Endothelial cell (in vitro differentiated cells): ENCODE measurements at regions not wholly inside any gene's neighbourhood (a gene's known extent, or its start where the extent isn't known, plus 50 kb on each side); places are given as distances from the start of the nearest gene placed in this dataset.

ENCODE experiments used
- DNase-seq: peaks from one replicate; pipeline ENCODE4 v3.0.0; 2021; ENCODE audit warnings: low spot score
- H3K27ac Mint-ChIP-seq: one replicate; pipeline ENCODE4 v1.8.0; 2021; ENCODE audit warnings: mixed read lengths, inconsistent platforms; ENCODE audit not compliant: unreplicated experiment
- H3K27me3 Mint-ChIP-seq: one replicate; pipeline ENCODE4 v1.8.0; 2021; ENCODE audit warnings: mild to moderate bottlenecking, moderate library complexity, mixed read lengths, inconsistent platforms; ENCODE audit not compliant: unreplicated experiment
- H3K36me3 Mint-ChIP-seq: one replicate; pipeline ENCODE4 v1.8.0; 2021; ENCODE audit warnings: mild to moderate bottlenecking, low read depth, mixed read lengths, inconsistent platforms; ENCODE audit not compliant: unreplicated experiment
- H3K4me1 Mint-ChIP-seq: one replicate; pipeline ENCODE4 v1.8.0; 2021; ENCODE audit warnings: mild to moderate bottlenecking, mixed read lengths, inconsistent platforms; ENCODE audit not compliant: unreplicated experiment
- H3K4me3 Mint-ChIP-seq: one replicate; pipeline ENCODE4 v1.8.0; 2021; ENCODE audit warnings: mild to moderate bottlenecking, mixed read lengths, inconsistent platforms; ENCODE audit not compliant: unreplicated experiment
- H3K9me3 Mint-ChIP-seq: one replicate; pipeline ENCODE4 v1.8.0; 2021; ENCODE audit warnings: mixed read lengths, inconsistent platforms; ENCODE audit not compliant: unreplicated experiment
- CTCF ChIP-seq: fragments of 200-600 bp; sonication (generic); IDR thresholded peaks from one replicate; pipeline ENCODE4 v1.5.0; 2021; ENCODE audit warnings: antibody characterized with exemption; ENCODE audit not compliant: unreplicated experiment

- H3K4me3 Mint-ChIP-seq, result no peak overlapping the region
- DNase-seq, result no peak
- H3K9me3 Mint-ChIP-seq, result no peaks in the 10 kb centered on the region
- peaks cover 5% of the 10 kb centered on the region for H3K27me3 Mint-ChIP-seq
- no peaks in the 10 kb centered on the region for H3K36me3 Mint-ChIP-seq
- no peak overlapping the region for H3K27ac Mint-ChIP-seq
- peaks cover 2% of the 10 kb centered on the region for H3K4me1 Mint-ChIP-seq
- no peak for TF ChIP-seq CTCF
Observed at GRCh38 chr2:65504201-65504600, 71.8 kb upstream of the SPRED2 start.

GRCh38 chr2:65503746-65504145 is 71.3 kb upstream of the SPRED2 start:
- Mint-ChIP-seq H3K4me3 (no peak overlapping the region), H3K36me3 (no peaks in the 10 kb centered on the region), H3K27me3 (peaks cover 5% of the 10 kb centered on the region), H3K4me1 (peaks cover 2% of the 10 kb centered on the region), H3K27ac (no peak overlapping the region), H3K9me3 (no peaks in the 10 kb centered on the region)
- TF ChIP-seq CTCF, result no peak
- no peak for DNase-seq

- H3K27ac Mint-ChIP-seq, result no peak overlapping the region
- no peak overlapping the region for H3K4me3 Mint-ChIP-seq
- H3K36me3 Mint-ChIP-seq, result no peaks in the 10 kb centered on the region
- DNase-seq, result no peak
- H3K4me1 Mint-ChIP-seq, result peaks cover 2% of the 10 kb centered on the region
- H3K9me3 Mint-ChIP-seq, result no peaks in the 10 kb centered on the region
- peaks cover 8% of the 10 kb centered on the region for H3K27me3 Mint-ChIP-seq
- TF ChIP-seq CTCF, result no peak
Observed at GRCh38 chr2:65501836-65502235, 69.4 kb upstream of the SPRED2 start.

GRCh38 chr2:65501074-65501473 is 68.7 kb upstream of the SPRED2 start:
- Mint-ChIP-seq H3K9me3 (no peaks in the 10 kb centered on the region), H3K4me1 (peaks cover 2% of the 10 kb centered on the region), H3K36me3 (no peaks in the 10 kb centered on the region), H3K27ac (no peak overlapping the region), H3K4me3 (no peak overlapping the region), H3K27me3 (peaks cover 6% of the 10 kb centered on the region)
- no peak for DNase-seq
- TF ChIP-seq CTCF, result no peak

GRCh38 chr2:65500310-65501040 is 68.1 kb upstream of the SPRED2 start:
- H3K36me3 Mint-ChIP-seq, result no peaks in the 10 kb centered on the region
- DNase-seq, result no peak
- H3K4me1 Mint-ChIP-seq, result peaks cover 2% of the 10 kb centered on the region
- H3K27ac Mint-ChIP-seq, result no peak overlapping the region
- H3K4me3 Mint-ChIP-seq, result no peak overlapping the region
- TF ChIP-seq CTCF, result no peak
- no peaks in the 10 kb centered on the region for H3K9me3 Mint-ChIP-seq
- peaks cover 6% of the 10 kb centered on the region for H3K27me3 Mint-ChIP-seq
